HT-29 (cell line): ENCODE measurements at regions not wholly inside any gene's neighbourhood (a gene's known extent, or its start where the extent isn't known, plus 50 kb on each side); places are given as distances from the start of the nearest gene placed in this dataset.
A peak's percentile ranks its signal among the peaks of the same experiment; 100 is the strongest.

Experiments
- DNase-seq: peaks from one replicate; pipeline ENCODE4 v3.0.0-alpha.2; 2015; ENCODE audit warnings: low spot score

- peak; percentile 28 for DNase-seq
These were observed 257.7 kb downstream of the SLITRK6 start for GRCh38 chr13:85541476-85541875.

GRCh38 chr13:85538957-85539356, 260.3 kb downstream of the SLITRK6 start:
- no peak for DNase-seq

- no peak for DNase-seq
These were observed 261.6 kb downstream of the SLITRK6 start for GRCh38 chr13:85537601-85538000.

GRCh38 chr13:85536706-85537105, 262.5 kb downstream of the SLITRK6 start:
- no peak for DNase-seq

- DNase-seq, result no peak
These were observed 263.7 kb downstream of the SLITRK6 start for GRCh38 chr13:85535316-85536084.

GRCh38 chr13:85533911-85534310, 265.3 kb downstream of the SLITRK6 start:
- DNase-seq, result no peak

- no peak for DNase-seq
These were observed 270.0 kb downstream of the SLITRK6 start for GRCh38 chr13:85529218-85529594.

GRCh38 chr13:85528491-85529217, 270.6 kb downstream of the SLITRK6 start:
- DNase-seq, result no peak

GRCh38 chr13:85527316-85527715, 271.9 kb downstream of the SLITRK6 start:
- no peak for DNase-seq

GRCh38 chr13:85525411-85525810, 273.8 kb downstream of the SLITRK6 start:
- no peak for DNase-seq

GRCh38 chr13:85521657-85522056, 277.6 kb downstream of the SLITRK6 start:
- no peak for DNase-seq

GRCh38 chr13:85520445-85520844, 278.8 kb downstream of the SLITRK6 start:
- DNase-seq, result no peak

- DNase-seq, result no peak
These were observed 279.9 kb downstream of the SLITRK6 start for GRCh38 chr13:85519363-85519762.

- DNase-seq, result peak; percentile 93
These were observed 286.8 kb downstream of the SLITRK6 start for GRCh38 chr13:85512421-85512820.

GRCh38 chr13:85509512-85509911, 289.7 kb downstream of the SLITRK6 start:
- DNase-seq, result peak; percentile 61

GRCh38 chr13:85508683-85509329, 290.4 kb downstream of the SLITRK6 start:
- DNase-seq, result peak; percentile 41

GRCh38 chr13:85503797-85504196, 295.4 kb downstream of the SLITRK6 start:
- DNase-seq, result peak; percentile 96

GRCh38 chr13:85501616-85502015, 297.6 kb downstream of the SLITRK6 start:
- no peak for DNase-seq

GRCh38 chr13:85500696-85501256, 298.4 kb downstream of the SLITRK6 start:
- no peak for DNase-seq

GRCh38 chr13:85498774-85499173, 300.4 kb downstream of the SLITRK6 start:
- DNase-seq, result no peak

GRCh38 chr13:85497652-85498051, 301.6 kb downstream of the SLITRK6 start:
- peak; percentile 90 for DNase-seq

GRCh38 chr13:85492283-85492682, 306.9 kb downstream of the SLITRK6 start:
- no peak for DNase-seq
